Central memory CD8-positive, alpha-beta T cell (primary cell): ENCODE measurements at regions not wholly inside any gene's neighbourhood (a gene's known extent, or its start where the extent isn't known, plus 50 kb on each side); places are given as distances from the start of the nearest gene placed in this dataset.

Experiments used
- ATAC-seq: fragments of 150-1000 bp; cut with Tn5 transposase; replicated peaks from 2 replicates; pipeline ENCODE4 v1.10.0; 2022; ENCODE audit warnings: mild to moderate bottlenecking, moderate FRiP score, moderate number of reproducible peaks; ENCODE audit not compliant: poor library complexity, severe bottlenecking; ENCODE audit errors: extremely low read depth
- DNase-seq, 2 donors: peaks; one replicate each; pipeline ENCODE4 v3.0.0; 2021; ENCODE audit warnings: low spot score in 2 of 2
- H3K27ac Mint-ChIP-seq: one replicate; pipeline ENCODE4 v1.8.0; 2022; ENCODE audit warnings: low read depth, mild to moderate bottlenecking, moderate library complexity, mixed read lengths
- H3K27me3 Mint-ChIP-seq: one replicate; pipeline ENCODE4 v1.8.0; 2022; ENCODE audit warnings: mixed read lengths
- H3K36me3 Mint-ChIP-seq: one replicate; pipeline ENCODE4 v1.8.0; 2022; ENCODE audit warnings: mild to moderate bottlenecking, moderate library complexity, mixed read lengths; ENCODE audit not compliant: insufficient read depth
- H3K4me1 Mint-ChIP-seq: one replicate; pipeline ENCODE4 v1.8.0; 2022; ENCODE audit warnings: mixed read lengths
- H3K4me3 Mint-ChIP-seq: one replicate; pipeline ENCODE4 v1.8.0; 2022; ENCODE audit warnings: mild to moderate bottlenecking, moderate library complexity, mixed read lengths
- H3K9me3 Mint-ChIP-seq: one replicate; pipeline ENCODE4 v1.8.0; 2022; ENCODE audit warnings: mixed read lengths

GRCh38 chr4:119841361-119841760, 212.8 kb upstream of the PDE5A start:
- no peaks in the 10 kb centered on the region for H3K27me3 Mint-ChIP-seq
- H3K9me3 Mint-ChIP-seq: peaks cover 4% of the 10 kb centered on the region
- H3K4me3 Mint-ChIP-seq: no peak overlapping the region
- no peaks in the 10 kb centered on the region for H3K4me1 Mint-ChIP-seq
- ATAC-seq (no peak), DNase-seq (no peak)
- peaks cover 2% of the 10 kb centered on the region for H3K36me3 Mint-ChIP-seq
- H3K27ac Mint-ChIP-seq: no peak overlapping the region

DNA sequence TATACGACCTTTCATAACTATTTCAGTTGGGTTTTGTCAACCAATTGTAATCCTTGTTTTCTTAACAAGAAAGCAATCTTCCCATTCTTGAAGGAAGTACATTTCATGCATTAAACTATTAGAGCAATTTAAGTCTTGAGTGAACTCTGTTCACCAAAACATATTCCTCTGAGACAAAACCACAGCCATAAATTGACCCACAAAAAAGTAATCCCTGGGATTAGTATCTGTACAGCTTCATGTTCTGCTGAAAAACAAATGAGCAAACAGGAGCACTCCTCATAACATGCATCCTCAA, 207.0 kb upstream of the PDE5A start:
- H3K36me3 Mint-ChIP-seq: no peaks in the 10 kb centered on the region
- no peak overlapping the region for H3K4me3 Mint-ChIP-seq
- peaks cover 5% of the 10 kb centered on the region for H3K9me3 Mint-ChIP-seq
- no peak overlapping the region for H3K27ac Mint-ChIP-seq
- no peaks in the 10 kb centered on the region for H3K27me3 Mint-ChIP-seq
- ATAC-seq (no peak), DNase-seq (no peak)
- H3K4me1 Mint-ChIP-seq: no peaks in the 10 kb centered on the region

- ATAC-seq (no peak), DNase-seq (no peak)
- Mint-ChIP-seq H3K4me1 (no peaks in the 10 kb centered on the region), H3K4me3 (no peak overlapping the region), H3K36me3 (no peaks in the 10 kb centered on the region), H3K9me3 (peaks cover 5% of the 10 kb centered on the region), H3K27me3 (no peaks in the 10 kb centered on the region), H3K27ac (no peak overlapping the region)
Measured at GRCh38 chr4:119834906-119835612, 206.5 kb upstream of the PDE5A start.

DNA sequence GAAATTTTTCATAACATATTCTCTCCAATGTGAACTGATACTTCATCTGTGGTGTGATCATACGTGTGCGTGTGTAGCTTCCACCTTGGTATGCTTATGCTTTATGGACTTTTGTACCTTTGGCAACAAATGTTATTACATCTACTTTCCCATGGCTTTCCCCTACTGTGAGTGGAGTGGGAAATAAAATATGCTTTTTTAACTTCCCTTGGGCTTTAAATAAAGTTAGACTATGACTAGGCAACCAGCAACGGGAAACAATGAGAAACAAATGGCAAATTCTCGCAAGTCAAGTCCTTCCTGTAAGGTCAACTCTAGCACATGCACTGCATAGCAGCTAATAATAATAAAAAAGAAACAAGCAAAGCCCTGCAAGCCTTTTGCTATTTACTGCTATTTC, 205.0 kb upstream of the PDE5A start:
- Mint-ChIP-seq H3K4me3 (no peak overlapping the region), H3K27me3 (no peaks in the 10 kb centered on the region), H3K9me3 (peaks cover 5% of the 10 kb centered on the region), H3K4me1 (no peaks in the 10 kb centered on the region), H3K36me3 (no peaks in the 10 kb centered on the region), H3K27ac (no peak overlapping the region)
- DNase-seq (no peak), ATAC-seq (no peak)

- Mint-ChIP-seq H3K27me3 (no peaks in the 10 kb centered on the region), H3K4me3 (no peak overlapping the region), H3K36me3 (no peaks in the 10 kb centered on the region), H3K4me1 (no peaks in the 10 kb centered on the region), H3K9me3 (peaks cover 5% of the 10 kb centered on the region), H3K27ac (no peak overlapping the region)
- ATAC-seq (no peak), DNase-seq (no peak)
Measured at GRCh38 chr4:119832776-119833175, 204.2 kb upstream of the PDE5A start.

- Mint-ChIP-seq H3K9me3 (no peaks in the 10 kb centered on the region), H3K4me1 (no peaks in the 10 kb centered on the region), H3K27me3 (no peaks in the 10 kb centered on the region), H3K27ac (no peak overlapping the region), H3K4me3 (no peak overlapping the region), H3K36me3 (no peaks in the 10 kb centered on the region)
- DNase-seq (no peak), ATAC-seq (no peak)
Measured at GRCh38 chr4:119829326-119829725, 200.7 kb upstream of the PDE5A start.

DNA sequence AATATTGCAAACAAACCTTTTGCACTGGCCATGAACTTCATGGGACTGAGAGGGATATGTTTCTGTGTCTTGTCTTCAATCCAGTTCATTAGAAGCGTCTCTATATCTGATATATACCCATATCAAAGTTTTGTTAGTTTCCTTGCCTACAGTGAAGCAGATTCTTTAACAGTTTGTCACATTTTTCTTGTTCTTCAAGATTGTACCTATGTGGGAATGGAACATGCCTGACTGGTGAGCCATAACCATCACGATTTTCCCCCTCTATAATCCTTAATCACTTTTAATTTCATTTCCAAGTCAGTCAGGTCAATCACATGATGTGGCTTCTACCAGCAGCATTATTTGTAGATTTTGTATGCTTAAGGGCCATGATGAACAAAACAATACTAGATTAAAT, 197.1 kb upstream of the PDE5A start:
- H3K4me1 Mint-ChIP-seq: no peaks in the 10 kb centered on the region
- no peaks in the 10 kb centered on the region for H3K9me3 Mint-ChIP-seq
- H3K36me3 Mint-ChIP-seq: no peaks in the 10 kb centered on the region
- H3K27me3 Mint-ChIP-seq: no peaks in the 10 kb centered on the region
- ATAC-seq: no peak
- DNase-seq: no peak
- no peak overlapping the region for H3K4me3 Mint-ChIP-seq
- H3K27ac Mint-ChIP-seq: no peak overlapping the region

DNA sequence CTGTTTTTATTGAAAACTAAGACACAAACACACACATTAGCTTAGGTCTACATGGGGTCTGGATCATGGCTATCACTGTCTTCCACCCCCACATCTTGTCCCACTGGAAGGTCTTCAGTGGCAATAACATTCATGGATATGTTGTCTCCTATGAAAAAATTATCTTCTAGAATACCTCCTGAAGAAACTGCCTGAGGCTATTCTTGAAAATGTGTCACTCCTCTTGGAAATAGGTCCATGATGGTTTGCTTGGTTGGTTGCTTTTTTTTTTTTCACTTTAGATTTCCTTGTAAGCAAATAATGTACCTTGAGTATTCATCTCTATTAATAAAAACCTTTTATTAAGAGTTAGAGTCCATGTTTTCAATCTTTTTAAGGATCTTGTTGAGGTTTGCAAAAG, 195.3 kb upstream of the PDE5A start:
- no peak for DNase-seq
- Mint-ChIP-seq H3K27ac (no peak overlapping the region), H3K4me3 (no peak overlapping the region), H3K4me1 (no peaks in the 10 kb centered on the region), H3K36me3 (no peaks in the 10 kb centered on the region), H3K27me3 (no peaks in the 10 kb centered on the region), H3K9me3 (no peaks in the 10 kb centered on the region)
- ATAC-seq: no peak

GRCh38 chr4:119823045-119823444, 194.4 kb upstream of the PDE5A start:
- no peaks in the 10 kb centered on the region for H3K4me1 Mint-ChIP-seq
- no peaks in the 10 kb centered on the region for H3K9me3 Mint-ChIP-seq
- H3K27ac Mint-ChIP-seq: no peak overlapping the region

DNA sequence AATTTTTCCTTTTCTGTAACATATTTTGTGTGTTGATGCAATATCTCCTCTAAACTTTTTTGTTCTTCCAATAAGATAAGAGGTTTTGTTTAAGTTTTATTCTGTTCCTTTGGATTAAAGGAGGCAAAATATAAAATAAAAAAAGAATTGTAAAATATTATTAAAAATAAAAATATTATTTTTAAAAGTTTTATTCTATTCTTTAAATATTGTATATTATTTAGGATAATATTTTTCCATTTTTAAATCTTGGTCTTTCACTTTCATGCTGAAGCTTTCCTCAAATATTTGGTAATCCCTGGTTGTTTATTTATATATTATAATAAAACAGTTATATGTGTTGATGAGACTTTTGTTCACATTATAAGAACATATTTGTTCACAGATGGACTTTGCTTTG, 187.9 kb upstream of the PDE5A start:
- no peak for DNase-seq
- no peaks in the 10 kb centered on the region for H3K4me1 Mint-ChIP-seq
- no peak overlapping the region for H3K27ac Mint-ChIP-seq
- ATAC-seq: no peak
- H3K4me3 Mint-ChIP-seq: no peak overlapping the region
- no peaks in the 10 kb centered on the region for H3K36me3 Mint-ChIP-seq
- no peaks in the 10 kb centered on the region for H3K9me3 Mint-ChIP-seq
- no peaks in the 10 kb centered on the region for H3K27me3 Mint-ChIP-seq

More at GRCh38 chr4:119823045-119823444, 194.4 kb upstream of the PDE5A start:
- Mint-ChIP-seq H3K36me3 (no peaks in the 10 kb centered on the region), H3K4me3 (no peak overlapping the region), H3K27me3 (no peaks in the 10 kb centered on the region)
- ATAC-seq (no peak), DNase-seq (no peak)

DNA sequence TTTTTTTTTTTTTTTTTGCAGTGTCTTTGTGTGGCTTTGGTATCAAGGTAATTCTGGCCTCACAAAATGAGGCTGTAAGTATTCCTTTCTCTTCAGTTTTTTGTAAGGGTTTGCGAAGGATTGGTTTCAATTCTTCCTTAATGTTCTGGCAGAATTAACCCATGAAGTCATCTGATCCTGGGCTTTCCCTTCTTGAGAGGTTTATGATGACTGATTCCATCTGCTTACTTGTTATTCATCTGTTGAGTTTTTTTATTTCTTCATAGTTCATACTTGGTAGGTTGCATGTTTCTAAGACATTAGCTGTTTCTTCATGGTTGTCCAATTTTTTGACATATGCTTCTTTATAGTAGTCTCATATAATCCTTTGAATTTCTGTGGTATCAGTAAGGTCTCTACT, 181.4 kb upstream of the PDE5A start:
- no peaks in the 10 kb centered on the region for H3K36me3 Mint-ChIP-seq
- no peak overlapping the region for H3K4me3 Mint-ChIP-seq
- no peaks in the 10 kb centered on the region for H3K9me3 Mint-ChIP-seq
- no peak for DNase-seq
- H3K4me1 Mint-ChIP-seq: no peaks in the 10 kb centered on the region
- ATAC-seq: no peak
- H3K27me3 Mint-ChIP-seq: no peaks in the 10 kb centered on the region
- H3K27ac Mint-ChIP-seq: no peak overlapping the region

DNA sequence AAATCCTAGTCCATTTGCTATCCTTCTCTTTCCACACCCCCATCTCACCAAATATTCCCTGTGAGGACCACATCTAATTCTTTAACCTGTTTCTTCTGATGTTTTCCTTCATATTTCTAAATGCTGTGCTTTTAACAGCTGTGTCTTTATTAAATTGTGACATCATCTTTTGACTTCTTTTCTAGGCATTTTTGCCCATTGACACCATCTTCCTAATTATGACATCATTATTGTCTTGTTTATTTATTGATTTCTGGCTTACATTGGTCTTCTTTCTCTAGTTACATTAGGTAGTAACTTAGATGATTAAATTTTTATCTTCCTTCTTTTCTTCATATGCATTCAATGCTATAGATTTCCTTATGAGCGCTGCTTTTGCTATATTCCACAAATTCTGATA, 175.8 kb upstream of the PDE5A start:
- no peak overlapping the region for H3K4me3 Mint-ChIP-seq
- H3K27me3 Mint-ChIP-seq: no peaks in the 10 kb centered on the region
- no peaks in the 10 kb centered on the region for H3K4me1 Mint-ChIP-seq
- H3K36me3 Mint-ChIP-seq: peaks cover 2% of the 10 kb centered on the region
- DNase-seq (no peak), ATAC-seq (no peak)
- no peaks in the 10 kb centered on the region for H3K9me3 Mint-ChIP-seq
- no peak overlapping the region for H3K27ac Mint-ChIP-seq

GRCh38 chr4:119797238-119797894, 168.8 kb upstream of the PDE5A start:
- no peak overlapping the region for H3K4me3 Mint-ChIP-seq
- no peaks in the 10 kb centered on the region for H3K36me3 Mint-ChIP-seq
- no peaks in the 10 kb centered on the region for H3K4me1 Mint-ChIP-seq
- H3K27ac Mint-ChIP-seq: no peak overlapping the region
- DNase-seq (no peak), ATAC-seq (no peak)
- H3K27me3 Mint-ChIP-seq: no peaks in the 10 kb centered on the region
- peaks cover 5% of the 10 kb centered on the region for H3K9me3 Mint-ChIP-seq
